IPS-NIHi11 (cell line): ENCODE measurements at regions not wholly inside any gene's neighbourhood (a gene's known extent, or its start where the extent isn't known, plus 50 kb on each side); places are given as distances from the start of the nearest gene placed in this dataset.

Experiments
- DNase-seq: peaks from one replicate; pipeline ENCODE4 v3.0.0; 2012; ENCODE audit warnings: mixed read lengths, low spot score

DNA sequence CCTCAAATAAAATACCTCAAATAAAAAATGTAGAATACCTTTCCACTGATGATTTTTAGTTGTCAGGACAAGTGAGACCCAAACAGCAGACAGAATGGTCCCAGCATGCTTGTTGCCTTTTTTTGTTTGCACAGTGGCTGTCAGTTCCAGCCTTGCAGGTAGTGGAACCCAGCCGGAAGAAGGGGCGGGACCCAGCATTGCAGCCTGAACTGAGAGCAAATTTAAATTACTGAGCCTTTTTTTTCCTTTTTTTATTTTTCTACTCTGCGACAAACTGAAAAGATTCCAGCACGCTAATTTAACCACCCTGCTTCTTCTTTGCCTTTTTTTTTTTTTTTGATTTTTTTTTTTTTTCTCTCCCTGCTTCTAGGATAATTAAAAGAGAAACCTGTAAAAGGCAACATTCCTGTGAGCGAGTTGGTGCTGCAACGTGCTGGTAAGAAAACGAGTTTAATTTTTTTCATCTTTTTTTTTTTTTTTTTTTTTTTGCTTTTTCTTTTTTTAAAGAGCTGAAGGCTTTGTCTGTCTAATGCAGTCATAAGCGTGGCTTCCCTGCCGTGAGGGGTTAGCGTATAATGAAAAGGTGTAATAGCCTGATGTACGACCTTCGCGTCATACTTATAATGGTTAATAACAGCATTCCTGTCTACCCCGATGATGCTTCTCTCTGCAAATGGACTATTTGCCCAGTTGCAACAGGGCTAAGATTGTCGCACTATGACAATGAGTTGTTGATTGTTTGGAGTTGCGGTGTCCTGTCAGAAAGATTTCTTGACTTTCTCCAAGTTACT is 555.3 kb upstream of the CELF2 start:
- DNase-seq = no peak

DNA sequence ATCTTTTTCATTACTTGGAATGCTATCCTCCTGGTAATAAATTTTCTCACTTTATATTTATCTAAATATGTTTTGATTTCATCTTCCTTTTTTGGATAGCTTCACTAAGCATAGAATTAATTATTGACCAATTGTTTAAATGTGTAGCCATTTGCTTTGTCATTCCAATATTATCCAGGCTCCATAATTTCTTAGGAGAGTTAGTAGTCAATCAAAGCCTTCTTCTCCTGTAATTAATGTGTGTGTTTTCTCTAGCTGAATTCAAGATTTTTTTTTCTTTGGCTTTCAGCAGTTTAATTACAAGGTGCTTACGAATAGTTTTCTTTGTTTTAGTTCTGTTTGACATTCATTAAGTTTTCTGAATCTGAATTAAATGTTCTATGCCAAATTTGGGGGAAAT is 545.9 kb upstream of the CELF2 start:
- DNase-seq = no peak

DNA sequence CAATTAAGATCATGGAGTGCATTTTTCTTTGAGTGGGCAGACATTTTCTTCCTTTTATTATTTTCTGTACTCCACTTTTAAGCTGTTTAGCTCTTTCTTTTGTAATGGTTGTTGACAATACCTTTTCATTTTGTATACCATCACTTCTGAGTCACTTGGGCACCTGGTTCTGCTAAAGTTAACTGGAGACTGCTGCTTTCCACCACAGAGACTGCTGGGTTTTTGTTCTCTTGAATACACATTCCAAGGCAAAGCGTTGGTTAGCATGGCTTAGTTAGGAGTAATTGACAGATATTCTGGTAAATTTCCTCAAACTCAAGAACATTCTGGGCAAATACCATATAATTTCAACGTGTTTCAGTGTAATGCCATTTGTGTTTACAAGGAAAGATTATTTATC is 541.9 kb upstream of the CELF2 start:
- DNase-seq = peak; percentile 29

DNA sequence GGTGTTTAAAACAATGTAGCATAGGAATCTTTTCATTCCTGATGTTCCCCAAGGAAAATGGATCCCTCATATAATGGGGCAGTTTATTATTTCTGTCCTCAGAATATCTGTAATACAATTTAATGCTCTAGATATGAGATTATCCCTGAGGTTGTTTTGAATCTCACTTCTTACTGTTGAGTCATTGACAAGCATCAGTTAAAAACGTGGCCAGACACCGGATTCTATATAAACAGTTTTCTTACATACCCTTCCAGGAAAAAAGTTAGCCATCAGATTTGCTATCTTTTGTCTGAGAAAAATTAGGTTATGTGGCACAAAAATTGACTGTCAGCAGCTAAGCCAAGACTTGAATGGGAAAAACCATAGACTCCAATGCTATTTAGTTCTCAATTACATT is 539.8 kb upstream of the CELF2 start:
- no peak for DNase-seq

DNA sequence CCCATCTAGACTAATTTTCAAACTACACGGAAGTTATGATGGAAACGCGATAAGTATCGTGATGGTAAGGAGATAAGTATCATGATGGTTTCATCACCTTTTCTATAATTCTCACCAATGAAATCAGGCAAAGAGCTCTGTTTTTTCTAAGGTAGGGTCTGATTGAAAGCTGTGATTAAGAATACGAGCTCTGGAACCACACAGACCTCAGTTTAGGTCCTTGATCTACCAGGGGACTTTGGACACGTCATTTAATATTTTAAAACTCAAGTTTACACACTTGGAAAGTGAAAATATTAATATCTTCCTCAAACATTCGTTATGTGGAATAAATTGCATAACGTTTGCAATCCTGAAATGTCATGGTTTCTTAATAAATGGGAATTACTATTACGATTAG is 538.2 kb upstream of the CELF2 start:
- no peak for DNase-seq

DNA sequence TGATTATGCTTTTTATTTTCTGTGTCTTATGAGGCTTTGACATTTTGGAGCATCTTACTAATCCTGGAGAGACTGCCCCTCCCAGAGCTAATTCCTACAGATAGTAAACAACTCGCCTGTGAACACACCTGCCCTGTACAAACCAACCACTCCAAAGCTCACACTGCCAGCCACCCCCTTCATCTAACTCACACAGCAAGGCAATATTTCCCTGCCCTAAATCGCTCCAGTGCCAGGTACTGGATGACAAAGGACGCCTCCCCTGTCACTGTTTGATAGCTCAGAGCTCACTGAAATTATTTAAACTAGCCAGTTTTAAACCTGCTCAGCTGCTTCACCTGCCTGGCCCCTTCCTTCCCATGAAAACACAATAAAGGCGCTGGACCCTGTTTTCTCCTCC is 535.1 kb upstream of the CELF2 start:
- DNase-seq = no peak

DNA sequence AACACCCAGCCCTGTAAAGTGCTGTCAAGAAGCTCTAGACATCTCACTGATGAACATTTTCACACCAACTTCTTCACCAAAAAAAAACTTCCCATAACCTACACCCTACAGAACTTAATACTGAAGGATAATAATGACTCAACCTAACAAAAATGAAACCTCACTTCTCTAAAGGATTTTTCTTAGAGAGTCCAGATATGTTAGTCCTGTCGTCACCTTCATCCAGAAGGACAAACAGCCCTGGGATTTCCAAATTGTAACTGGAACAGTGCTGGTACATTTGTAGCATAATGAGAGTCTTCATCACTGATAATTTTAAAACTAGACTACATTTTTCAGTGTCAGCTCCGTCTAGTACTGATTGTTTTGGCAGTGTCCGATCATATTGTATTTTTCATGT is 528.6 kb upstream of the CELF2 start:
- DNase-seq = no peak

DNA sequence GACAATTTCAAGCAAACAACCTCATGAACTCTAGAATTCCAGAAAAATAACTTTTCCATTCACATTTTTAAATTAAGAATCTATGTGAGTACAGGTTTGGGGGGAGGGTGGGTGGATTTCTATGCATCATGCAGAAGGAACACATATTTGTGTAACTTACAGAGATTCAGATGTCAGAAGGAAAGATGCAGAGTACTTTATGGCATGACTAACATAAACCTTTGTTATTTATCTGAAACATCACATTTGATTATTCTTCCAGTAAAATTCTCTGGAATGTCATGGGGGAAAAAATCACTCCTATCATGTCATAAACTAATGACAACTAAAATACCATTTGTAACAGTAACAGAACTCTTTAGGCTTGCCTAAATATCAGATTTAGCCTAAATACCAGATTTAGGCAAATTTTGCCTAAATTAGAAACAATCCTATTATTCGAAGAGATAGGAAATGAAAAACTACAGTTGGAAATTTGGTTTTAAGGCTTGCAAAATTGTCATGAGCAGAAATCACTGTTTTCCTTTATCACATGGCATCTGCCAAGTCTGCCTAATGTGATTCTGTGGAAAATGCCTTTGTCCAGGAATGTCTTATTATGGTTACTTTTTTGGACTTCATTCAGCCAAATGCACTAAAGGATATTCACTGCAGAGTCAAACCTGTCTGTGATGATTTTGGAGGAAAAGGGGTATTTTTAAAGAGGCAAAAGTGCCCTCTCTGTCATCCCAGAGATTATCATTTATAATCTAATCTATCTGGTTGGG is 527.7 kb upstream of the CELF2 start:
- DNase-seq = no peak

DNA sequence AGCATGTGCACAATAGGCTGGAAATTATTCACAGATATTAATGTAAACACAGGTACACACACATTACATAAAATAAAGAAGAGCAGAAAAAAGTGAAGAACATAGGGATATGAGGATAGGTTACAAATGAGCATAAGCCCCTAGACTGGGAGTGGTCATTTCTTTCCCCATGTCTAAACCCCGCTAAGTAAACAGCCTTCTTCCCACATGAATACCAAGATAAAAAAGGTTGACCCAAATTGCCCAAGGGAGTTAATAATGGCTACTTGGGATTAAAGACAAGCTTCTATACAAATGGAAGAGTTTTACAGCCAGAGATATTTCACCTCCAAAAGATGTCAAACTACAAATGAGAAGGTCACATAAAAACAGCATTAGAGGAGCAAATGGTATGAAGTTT is 527.1 kb upstream of the CELF2 start:
- no peak for DNase-seq

DNA sequence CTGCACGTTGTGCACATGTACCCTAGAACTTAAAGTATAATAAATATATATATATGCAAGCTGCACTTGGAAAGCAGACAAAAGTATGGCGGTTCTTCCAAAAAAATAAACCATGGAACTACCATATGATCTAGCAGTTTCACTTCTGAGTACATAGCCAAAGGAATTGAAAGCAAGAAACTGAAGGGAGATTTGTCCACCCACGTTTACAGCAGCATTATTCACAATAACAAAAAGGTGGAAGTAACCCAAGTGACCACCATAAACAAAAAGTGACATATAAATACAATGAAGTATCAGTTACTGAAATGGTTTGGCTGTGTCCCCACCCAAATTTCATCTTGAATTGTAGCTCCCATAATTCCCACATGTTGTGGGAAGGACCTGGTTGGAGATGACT is 525.3 kb upstream of the CELF2 start:
- no peak for DNase-seq

DNA sequence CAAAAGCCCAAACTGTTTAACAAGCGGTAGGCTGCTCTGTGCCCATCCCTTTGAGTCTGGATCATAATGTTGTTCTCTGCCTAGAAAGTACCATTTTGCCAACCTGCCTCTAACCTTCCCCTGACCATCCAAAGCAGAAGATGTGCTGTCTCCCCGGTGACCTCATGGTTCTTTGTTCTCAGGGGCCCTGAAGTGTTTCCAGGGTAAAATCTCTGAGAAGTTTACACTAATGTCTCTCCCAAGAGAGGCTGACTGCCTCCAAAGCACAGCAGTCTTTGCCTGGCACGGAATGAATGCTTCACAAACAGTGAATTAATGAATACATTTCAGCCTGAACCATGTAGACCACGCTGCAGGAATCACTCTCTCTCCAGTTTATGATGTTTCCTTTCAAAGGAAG is 523.8 kb upstream of the CELF2 start:
- no peak for DNase-seq

DNA sequence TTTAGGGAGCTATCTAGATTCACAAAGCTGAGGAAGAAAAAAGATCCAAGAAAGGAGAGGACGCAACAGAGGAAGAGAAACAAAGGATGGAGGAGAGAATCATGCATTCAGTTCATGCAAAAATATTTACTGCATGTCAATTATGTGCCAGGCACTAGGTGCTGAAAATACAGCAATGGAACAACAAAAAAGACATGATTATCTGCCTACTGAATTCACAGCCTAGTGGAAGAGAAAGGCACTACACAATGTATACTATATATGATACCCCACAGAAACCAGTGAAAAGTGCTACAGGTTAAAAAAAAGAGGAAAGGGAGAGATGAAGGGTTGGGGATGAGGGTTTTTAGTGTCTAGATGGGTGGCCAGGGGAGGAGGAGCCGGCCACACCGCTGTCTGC is 520.4 kb upstream of the CELF2 start:
- DNase-seq = no peak

DNA sequence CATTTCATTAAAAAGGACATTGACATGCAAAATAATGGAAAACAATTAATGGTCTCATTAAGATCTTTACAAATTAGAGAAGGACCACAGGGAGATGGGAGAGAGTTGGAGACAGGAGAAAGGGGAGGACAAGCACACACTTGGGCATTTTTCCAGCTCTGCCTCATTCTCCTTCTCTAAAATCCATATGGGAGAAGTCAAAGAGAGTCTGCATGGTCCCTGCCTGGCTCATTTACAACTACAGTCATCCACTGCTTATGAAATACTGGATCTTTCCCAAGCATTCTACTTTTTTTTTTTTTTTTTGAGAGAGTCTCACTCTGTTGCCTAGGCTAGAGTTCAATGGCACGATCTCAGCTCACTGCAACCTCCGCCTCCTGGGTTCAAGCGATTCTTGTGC is 518.9 kb upstream of the CELF2 start:
- DNase-seq = no peak

DNA sequence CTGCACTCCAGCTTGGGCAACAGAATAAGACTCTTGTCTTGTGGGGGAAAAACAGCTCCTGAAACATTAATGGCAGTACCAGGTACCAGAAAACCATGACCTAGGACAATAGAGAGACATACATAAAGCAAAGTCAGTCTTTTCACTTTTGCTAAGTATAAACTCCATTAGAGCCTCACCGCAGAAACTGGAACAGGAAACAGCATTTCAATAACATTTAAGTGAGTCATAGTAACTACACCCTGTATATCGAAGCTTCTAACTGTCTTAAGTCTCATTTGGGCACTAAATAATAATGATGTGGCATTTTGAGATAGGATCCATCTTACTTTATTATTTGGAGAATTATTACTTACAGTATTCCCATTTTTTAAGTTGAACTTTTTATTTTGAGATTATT is 517.8 kb upstream of the CELF2 start:
- no peak for DNase-seq

DNA sequence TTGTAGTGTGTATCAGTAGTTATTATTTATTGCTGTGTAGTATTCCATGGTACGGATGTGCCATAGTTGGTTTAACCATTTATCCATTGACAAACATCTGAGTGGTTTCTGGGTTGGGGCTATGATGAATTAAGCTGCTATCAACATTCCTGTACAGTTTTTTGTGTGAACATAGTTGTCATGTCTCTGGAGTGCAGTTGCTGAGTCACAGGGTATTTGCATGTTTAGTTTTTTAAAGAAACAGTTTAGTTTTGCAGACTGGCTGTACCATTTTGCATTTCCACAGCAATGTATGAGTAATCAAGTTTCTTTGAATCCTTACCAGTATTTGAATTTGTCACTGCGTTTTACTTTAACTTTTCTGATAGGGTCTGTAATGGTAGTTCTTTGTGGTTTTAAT is 516.7 kb upstream of the CELF2 start:
- DNase-seq = no peak

DNA sequence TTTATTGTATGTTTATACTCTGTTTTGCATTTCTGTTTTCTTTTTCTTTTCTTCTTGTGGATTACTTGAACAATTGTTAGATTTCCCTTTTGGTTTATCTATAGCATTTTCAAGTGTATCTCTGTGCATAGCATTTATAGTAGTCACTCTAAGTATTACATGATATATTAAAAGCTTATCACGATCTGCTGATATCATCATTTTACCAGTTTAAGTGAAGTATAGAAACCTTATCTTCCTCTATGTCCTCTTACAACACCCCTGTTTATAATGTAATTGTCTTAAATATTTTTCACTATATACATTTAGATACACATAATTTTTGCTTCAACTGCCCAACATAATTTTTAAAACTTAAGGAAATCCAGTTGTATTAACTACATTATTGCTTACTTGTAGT is 513.9 kb upstream of the CELF2 start:
- DNase-seq = no peak

DNA sequence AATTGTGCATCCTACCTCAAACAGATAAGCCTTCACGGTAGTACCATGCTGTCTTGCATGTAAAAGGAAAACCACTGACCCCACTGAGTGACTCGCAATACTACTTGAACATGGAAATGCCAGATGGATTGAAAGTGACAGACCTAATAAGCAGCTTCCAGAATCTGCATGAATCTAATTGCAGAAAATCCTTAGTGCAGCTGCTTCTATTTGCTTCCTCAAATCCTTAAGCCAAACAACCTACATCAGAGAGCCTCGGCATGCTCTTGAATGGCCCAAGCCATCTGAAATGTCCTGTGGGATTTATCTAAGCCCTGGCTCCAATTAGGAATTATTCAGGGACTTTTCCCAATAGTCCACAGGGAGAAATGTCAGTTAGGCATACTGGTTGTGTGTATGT is 509.5 kb upstream of the CELF2 start:
- DNase-seq = no peak

DNA sequence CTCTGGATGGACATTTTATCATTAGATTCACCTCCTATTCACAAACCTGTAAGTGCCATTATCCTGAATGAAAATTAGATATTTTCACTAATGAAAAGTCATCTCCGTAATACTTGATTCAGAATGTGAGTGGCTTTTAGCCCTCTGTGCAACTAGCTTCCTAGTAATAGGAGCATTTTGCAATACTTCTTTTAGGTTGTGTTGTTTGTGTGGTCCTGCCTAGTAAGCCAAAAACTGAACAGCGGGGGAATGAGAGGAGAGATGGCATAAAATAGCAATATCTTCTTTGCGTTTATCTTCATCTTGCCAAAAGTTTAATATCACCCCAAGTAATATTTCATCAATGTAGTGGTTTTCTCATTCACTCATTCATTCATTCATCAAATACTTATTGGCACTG is 507.5 kb upstream of the CELF2 start:
- DNase-seq = no peak

DNA sequence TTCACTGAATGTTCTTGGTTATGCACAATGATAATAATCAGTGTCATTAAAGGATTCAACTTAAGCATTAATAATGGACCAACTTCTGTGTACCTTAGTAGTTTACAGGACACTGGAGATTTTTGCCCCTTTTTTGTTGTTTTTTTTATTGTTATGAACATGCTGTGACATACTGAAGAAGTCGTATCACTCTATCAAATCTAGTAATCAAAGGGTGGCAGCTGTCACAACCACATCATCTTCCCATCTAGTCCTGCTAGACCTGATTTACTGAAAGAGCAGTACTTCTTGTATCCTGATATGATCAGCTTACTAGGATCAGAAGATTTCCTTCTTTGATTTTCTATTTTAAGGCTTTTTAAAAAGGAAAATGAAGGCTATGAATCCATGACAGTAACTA is 504.6 kb upstream of the CELF2 start:
- no peak for DNase-seq

DNA sequence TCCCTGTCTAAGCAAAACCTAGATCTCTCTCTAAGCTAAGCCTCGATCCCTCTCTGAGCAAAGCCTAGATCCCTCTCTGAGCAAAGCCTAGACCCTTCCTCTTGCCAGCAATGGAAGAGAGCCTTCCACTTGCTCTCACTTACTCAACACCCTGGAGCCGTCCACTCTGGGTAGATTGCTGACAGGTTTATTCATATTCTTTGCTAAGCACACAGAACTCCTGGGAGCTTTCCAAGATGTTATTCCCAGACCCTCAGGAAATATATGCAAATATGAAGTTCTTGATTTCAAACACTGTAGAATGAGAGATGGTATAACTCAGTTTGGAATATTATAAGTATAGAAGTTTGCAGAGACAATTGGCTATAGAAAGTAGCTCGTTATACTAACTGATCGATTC is 503.8 kb upstream of the CELF2 start:
- DNase-seq = no peak

DNA sequence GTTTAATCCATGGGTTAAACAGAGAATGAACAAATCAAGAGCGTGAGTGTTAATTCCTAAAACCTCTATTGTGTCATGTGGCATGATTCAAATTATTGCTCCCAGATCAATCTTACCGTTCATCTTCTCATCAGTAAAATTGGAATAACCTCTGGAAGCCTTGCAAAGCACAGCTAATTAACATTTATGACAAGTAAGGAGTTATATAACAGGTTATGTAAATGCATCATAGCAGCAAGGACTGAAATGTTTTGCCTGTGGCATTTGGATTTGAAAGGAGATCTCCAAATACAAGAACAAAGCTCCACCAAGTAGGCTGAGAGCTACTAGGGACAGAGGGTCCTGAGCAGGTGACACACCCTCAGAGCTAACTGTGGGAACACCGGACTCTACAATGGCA is 502.9 kb upstream of the CELF2 start:
- no peak for DNase-seq

DNA sequence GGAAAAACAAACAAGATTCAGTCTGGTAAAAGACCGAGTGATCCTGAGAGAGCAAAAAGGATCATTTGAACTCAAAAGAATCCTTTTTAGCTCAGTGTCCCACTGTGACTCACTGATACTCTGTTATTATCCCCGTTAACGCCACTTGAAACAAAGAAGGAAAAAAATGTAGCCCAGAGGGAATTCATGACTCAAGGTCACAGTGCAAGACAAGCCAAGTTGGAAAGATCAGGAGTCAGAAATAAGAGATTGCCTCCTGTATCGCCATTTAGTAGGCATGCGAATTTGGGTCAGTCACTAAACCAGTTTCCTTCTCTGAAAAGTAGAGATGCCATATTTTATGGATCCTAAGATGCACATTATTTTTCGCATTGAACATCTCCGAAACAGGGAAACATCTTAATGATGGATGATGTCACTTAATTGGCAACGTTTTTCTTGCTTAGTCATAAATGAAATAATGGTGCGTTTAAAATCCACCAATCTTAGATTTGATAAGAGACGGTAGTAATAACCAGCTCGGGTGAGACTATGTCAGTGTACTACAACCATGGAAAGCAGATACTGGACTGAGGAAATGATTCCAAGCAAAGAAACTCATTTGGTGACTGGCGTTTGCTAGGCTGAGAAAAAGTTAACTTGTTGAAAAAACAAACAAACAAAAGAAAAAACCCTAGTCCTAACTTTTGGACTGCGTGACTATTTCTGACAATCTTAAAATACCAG is 502.0 kb upstream of the CELF2 start:
- DNase-seq = no peak
